Glomerular endothelial cell (primary cell): ENCODE measurements at regions not wholly inside any gene's neighbourhood (a gene's known extent, or its start where the extent isn't known, plus 50 kb on each side); places are given as distances from the start of the nearest gene placed in this dataset.

ENCODE experiments used
- DNase-seq: peaks from one replicate; pipeline ENCODE4 v3.0.0-alpha.2; 2011; ENCODE audit warnings: low read depth, low spot score; ENCODE audit errors: extremely low read depth

GRCh38 chr2:221334481-221335218, 237.5 kb downstream of the EPHA4 start:
- DNase-seq, result no peak

GRCh38 chr2:221335219-221335752, 236.8 kb downstream of the EPHA4 start:
- no peak for DNase-seq

GRCh38 chr2:221336967-221337366, 235.1 kb downstream of the EPHA4 start:
- DNase-seq, result no peak

GRCh38 chr2:221337957-221338685, 234.0 kb downstream of the EPHA4 start:
- no peak for DNase-seq

- no peak for DNase-seq
These were observed 229.7 kb downstream of the EPHA4 start for GRCh38 chr2:221342388-221342787.

- no peak for DNase-seq
These were observed 228.6 kb downstream of the EPHA4 start for GRCh38 chr2:221343524-221343923.

GRCh38 chr2:221345516-221345915, 226.6 kb downstream of the EPHA4 start:
- no peak for DNase-seq

- no peak for DNase-seq
These were observed 225.7 kb downstream of the EPHA4 start for GRCh38 chr2:221346411-221346810.

- no peak for DNase-seq
These were observed 224.6 kb downstream of the EPHA4 start for GRCh38 chr2:221347471-221347870.

- DNase-seq, result no peak
These were observed 221.5 kb downstream of the EPHA4 start for GRCh38 chr2:221350616-221351015.

- DNase-seq, result no peak
These were observed 218.9 kb downstream of the EPHA4 start for GRCh38 chr2:221353201-221353600.

GRCh38 chr2:221360312-221360711, 211.8 kb downstream of the EPHA4 start:
- no peak for DNase-seq

GRCh38 chr2:221360742-221361141, 211.4 kb downstream of the EPHA4 start:
- DNase-seq, result no peak

GRCh38 chr2:221361633-221362032, 210.5 kb downstream of the EPHA4 start:
- no peak for DNase-seq

GRCh38 chr2:221364672-221365071, 207.4 kb downstream of the EPHA4 start:
- no peak for DNase-seq
